ENCODE measurements at regions not wholly inside any gene's neighbourhood (a gene's known extent, or its start where the extent isn't known, plus 50 kb on each side); places are given as distances from the start of the nearest gene placed in this dataset.
"Not testable (repeated sequence)": the region's sequence is repeated elsewhere in the genome, so short reads cannot be mapped to it uniquely, and the experiment has no call there.

DNA sequence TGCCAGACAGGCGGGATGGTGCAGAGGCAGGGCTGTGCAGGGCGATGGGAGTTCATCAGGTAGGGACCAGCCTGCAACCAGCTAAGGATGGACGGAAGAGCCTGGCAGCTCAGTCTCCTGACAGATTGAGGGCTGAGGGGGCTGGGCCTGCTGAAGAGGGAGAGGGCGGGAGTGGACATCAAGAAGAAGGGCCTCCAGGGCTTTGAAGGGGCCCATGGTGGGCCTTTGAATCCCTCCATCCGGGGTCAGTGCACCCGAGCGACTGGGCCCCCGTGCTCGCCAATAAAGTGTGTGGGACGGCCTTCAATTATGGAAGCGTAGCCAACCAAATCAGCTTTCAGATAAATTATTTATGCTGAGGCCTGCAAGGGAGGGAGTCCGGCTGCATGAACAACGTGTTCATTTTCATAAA, 431.2 kb downstream of the RPS24 start:
- DNase-seq (ENCODE audit: low spot score in 2 of 2), result no peak
- Histone ChIP-seq H3K27me3 (ENCODE audit: low read depth) (no peaks in the 10 kb centered on the region), H3K4me1 (no peaks in the 10 kb centered on the region), H3K4me3 (no peak overlapping the region), H3K36me3 (replicated peaks) (no peaks in the 10 kb centered on the region), H3K9me3 (no peaks in the 10 kb centered on the region)
- in situ Hi-C loops (cut with MboI; ENCODE audit: low sequenced_read_pairs), result no loop called here

DNA sequence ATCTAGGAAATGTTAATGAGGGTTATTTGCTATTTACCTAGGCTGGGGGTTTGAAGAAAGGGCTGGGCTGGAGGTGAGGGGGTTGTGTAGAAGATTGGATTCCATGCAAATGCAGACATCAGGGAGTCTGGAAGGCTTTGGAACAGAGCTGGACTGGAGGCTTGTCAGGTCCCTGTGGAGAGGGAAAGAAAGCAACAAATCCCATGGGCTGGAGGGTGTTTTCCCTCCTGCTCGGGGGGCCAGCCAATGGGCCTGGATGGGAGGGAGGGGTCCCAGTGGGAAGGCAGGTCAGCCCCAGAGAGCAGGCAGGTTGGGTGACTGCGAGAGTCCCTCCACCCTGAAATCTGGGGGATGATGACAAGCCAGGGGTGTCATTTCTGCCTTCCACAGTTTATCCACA, 431.8 kb downstream of the RPS24 start:
- in situ Hi-C loops (cut with MboI; ENCODE audit: low sequenced_read_pairs), result no loop called here
- DNase-seq (ENCODE audit: low spot score in 2 of 2), result no peak
- no peaks in the 10 kb centered on the region for H3K9me3 ChIP-seq
- no peaks in the 10 kb centered on the region for H3K27me3 ChIP-seq (ENCODE audit: low read depth)
- H3K36me3 ChIP-seq (replicated peaks), result no peaks in the 10 kb centered on the region
- H3K4me1 ChIP-seq, result no peaks in the 10 kb centered on the region
- no peak overlapping the region for H3K4me3 ChIP-seq

DNA sequence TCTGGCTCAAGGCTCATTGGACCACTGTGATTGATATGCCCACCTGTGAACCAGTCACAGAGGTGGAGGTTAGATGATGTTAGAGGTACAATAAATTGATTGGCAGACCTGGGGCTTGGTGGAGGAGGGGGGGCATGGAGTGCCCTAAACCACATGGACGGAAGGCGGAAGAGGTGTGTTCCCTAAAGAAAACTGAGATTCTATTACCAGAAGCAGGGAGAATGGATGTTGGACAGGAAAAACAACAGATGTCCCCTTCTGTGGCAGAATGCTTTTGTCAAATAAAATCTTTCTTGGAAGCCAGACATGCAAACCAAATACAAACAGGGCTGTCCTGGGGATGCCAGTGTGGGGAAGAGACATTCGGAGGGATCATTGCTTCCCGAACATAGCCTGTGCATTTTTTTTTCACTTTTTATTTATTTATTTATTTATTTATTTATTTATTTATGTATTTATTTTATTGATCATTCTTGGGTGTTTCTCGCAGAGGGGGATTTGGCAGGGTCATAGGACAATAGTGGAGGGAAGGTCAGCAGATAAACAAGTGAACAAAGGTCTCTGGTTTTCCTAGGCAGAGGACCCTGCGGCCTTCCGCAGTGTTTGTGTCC, 433.9 kb downstream of the RPS24 start:
- Histone ChIP-seq H3K27me3 (ENCODE audit: low read depth) (no peaks in the 10 kb centered on the region), H3K4me1 (no peaks in the 10 kb centered on the region), H3K9me3 (no peaks in the 10 kb centered on the region), H3K36me3 (replicated peaks) (no peaks in the 10 kb centered on the region), H3K4me3 (no peak overlapping the region)
- DNase-seq (ENCODE audit: low spot score in 2 of 2), result no peak
- in situ Hi-C loops (cut with MboI; ENCODE audit: low sequenced_read_pairs), result no loop called here

DNA sequence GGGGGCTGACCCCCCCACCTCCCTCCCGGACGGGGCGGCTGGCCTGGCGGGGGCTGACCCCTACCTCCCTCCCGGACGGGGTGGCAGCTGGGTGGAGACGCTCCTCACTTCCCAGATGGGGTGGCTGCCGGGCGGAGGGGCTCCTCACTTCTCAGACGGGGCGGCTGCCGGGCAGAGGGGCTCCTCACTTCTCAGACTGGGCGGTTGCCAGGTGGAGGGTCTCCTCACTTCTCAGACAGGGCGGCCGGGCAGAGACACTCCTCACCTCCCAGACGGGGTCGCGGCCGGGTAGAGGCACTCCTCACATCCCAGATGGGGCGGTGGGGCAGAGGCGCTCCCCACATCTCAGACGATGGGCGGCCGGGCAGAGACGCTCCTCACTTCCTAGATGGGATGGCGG, 435.1 kb downstream of the RPS24 start:
- H3K4me3 ChIP-seq; DNase-seq (ENCODE audit: low spot score in 2 of 2); in situ Hi-C loops (cut with MboI; ENCODE audit: low sequenced_read_pairs); H3K36me3 ChIP-seq (replicated peaks); H3K27me3 ChIP-seq (ENCODE audit: low read depth); H3K4me1 ChIP-seq; H3K9me3 ChIP-seq: not testable (repeated sequence)

DNA sequence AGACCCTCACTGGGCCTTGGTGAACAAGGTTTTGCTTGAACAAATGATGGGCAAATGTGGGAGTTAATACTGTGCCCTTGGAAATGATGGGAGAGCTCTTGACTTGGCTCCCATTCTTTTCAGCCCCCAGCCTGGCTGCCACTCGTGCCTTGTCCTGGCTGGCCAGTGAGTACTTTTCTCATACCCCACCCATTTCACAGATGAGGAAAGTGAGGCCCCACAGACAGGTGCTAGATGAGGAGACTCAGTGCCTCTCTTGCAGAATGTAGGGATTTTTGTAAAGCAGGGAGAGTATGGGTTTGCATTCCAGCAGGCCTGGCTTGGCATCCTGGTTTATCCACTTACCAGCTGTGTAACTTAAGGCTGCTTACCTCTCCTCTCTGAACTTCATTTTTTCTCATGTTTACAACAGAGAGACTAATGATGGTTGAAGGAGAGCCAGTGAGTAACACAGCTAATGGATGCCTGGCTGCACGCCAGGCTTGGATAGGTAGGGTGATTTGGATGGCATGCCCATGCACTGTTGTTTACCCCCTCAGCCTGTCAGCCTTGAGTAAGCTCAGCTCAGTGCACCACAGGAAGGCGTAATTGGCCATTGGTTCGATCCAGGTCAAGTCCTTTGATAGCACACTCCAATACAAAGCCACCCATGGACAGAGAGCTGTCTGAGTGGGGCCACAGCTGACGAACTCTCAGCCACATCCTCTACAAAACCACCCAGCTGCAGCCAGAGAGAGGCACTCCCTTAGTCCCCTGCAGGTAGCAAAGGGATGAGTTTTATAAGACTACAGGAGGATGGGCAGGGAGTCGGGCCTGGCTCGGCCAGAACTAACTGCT, 436.8 kb downstream of the RPS24 start:
- Histone ChIP-seq H3K27me3 (ENCODE audit: low read depth) (no peaks in the 10 kb centered on the region), H3K9me3 (no peaks in the 10 kb centered on the region), H3K36me3 (replicated peaks) (no peaks in the 10 kb centered on the region), H3K4me3 (no peak overlapping the region), H3K4me1 (no peaks in the 10 kb centered on the region)
- DNase-seq (ENCODE audit: low spot score in 2 of 2), result no peak
- in situ Hi-C loops (cut with MboI; ENCODE audit: low sequenced_read_pairs), result no loop called here

DNA sequence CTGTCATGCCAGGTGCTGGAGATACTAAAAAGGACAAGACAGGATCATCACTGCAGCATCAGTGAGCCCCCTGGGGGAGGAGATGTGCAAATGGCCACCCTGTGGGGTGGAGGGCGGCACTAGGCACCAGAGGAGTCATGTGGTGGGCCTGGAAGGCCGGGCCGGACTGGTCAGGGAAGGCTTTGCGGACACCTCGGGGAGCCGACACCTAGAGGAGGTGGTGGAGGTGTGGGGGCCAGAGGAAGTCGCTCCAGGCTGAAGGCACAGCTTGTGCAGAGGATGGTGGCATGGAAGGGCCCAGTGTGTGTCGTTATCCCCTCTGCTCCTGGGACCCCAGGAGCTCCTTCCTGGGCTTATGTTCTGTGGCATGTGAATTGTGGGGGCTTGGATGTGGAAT, 437.7 kb downstream of the RPS24 start:
- H3K36me3 ChIP-seq (replicated peaks), result no peaks in the 10 kb centered on the region
- H3K4me1 ChIP-seq, result no peaks in the 10 kb centered on the region
- H3K9me3 ChIP-seq, result no peaks in the 10 kb centered on the region
- H3K27me3 ChIP-seq (ENCODE audit: low read depth), result no peaks in the 10 kb centered on the region
- in situ Hi-C loops (cut with MboI; ENCODE audit: low sequenced_read_pairs), result no loop called here
- no peak for DNase-seq (ENCODE audit: low spot score in 2 of 2)
- no peak overlapping the region for H3K4me3 ChIP-seq

DNA sequence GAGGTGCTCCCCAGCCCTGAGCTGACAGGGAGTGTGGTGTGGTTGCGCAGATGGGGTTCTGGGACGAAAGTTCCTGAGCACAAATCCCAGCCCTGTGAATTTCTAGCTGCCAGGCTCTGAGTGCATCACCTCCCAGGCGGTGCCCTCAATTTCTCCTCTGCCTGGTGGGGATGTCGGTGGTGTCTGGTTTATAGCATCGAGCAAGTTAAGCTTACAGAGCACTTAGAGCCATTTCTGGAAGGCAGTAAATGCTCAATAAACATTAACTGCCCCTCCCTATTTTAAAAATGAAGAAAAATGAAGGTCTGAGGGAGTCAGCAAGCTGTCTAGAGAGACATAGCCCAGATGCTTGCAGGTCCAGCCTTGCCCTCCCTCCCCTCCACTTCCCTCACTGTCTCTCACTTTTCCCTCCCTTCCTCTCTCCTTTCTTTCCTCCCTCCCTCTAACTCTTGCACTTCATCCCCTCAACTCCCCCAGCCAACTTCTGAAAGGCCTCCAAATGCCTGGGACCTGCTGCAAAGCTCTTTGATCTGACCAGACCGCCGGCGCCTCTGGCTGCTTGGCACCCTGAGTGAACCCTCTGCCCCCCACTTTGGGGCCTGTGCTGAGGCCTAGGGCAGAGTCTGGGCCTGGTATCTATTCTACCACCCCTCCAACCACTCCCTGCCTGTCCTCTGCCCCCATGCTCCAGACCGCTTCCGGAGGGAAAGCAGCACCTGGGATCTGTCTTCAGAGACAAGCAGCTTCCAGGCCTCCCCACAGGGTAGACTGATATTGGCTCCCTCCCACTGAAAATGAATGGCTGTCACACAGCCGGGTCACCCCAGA, 438.3 kb downstream of the RPS24 start:
- in situ Hi-C loops (cut with MboI; ENCODE audit: low sequenced_read_pairs), result no loop called here
- H3K4me3 ChIP-seq, result no peak overlapping the region
- no peak for DNase-seq (ENCODE audit: low spot score in 2 of 2)
- H3K9me3 ChIP-seq, result no peaks in the 10 kb centered on the region
- no peaks in the 10 kb centered on the region for H3K27me3 ChIP-seq (ENCODE audit: low read depth)
- H3K36me3 ChIP-seq (replicated peaks), result no peaks in the 10 kb centered on the region
- H3K4me1 ChIP-seq, result no peaks in the 10 kb centered on the region

DNA sequence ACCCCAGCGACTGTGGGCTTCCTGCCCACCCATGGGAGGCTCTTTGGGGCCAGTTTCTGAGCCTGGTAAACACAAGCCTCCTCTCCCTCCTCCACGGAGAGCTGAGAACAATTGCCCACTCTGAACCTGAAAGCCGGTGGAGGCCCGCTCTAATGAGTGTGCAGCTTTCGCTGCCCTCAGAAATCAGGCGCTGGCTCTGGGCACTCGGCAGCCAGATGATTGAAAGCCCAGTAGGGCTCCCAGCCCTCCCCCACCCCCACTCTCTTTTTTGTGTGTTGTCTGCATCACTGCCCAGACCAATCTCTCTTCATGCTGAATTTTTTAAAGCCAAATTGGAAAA, 438.9 kb downstream of the RPS24 start:
- Histone ChIP-seq H3K4me1 (no peaks in the 10 kb centered on the region), H3K27me3 (ENCODE audit: low read depth) (no peaks in the 10 kb centered on the region), H3K4me3 (no peak overlapping the region), H3K9me3 (no peaks in the 10 kb centered on the region), H3K36me3 (replicated peaks) (no peaks in the 10 kb centered on the region)
- no peak for DNase-seq (ENCODE audit: low spot score in 2 of 2)
- in situ Hi-C loops (cut with MboI; ENCODE audit: low sequenced_read_pairs), result no loop called here

DNA sequence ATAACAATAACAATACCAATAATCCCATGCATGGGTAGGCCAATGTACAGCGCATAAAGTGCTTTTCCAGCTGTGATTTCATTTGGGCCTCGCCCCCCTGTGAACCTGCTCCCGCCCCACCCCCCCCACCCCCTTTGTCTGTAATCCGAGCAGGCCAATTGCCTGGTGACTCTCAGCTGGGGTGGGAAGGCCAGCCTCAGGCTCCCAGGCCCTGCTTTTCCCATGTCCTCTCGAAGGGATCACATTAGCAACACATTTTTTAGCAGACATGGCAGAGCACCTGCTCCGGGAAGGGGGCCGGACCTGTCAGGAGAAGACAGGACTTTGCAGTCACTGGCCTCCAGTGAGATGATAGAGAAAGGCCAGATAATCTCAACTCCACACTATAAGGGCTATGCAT, 439.3 kb downstream of the RPS24 start:
- Histone ChIP-seq H3K36me3 (replicated peaks) (no peaks in the 10 kb centered on the region), H3K9me3 (no peaks in the 10 kb centered on the region), H3K27me3 (ENCODE audit: low read depth) (no peaks in the 10 kb centered on the region), H3K4me3 (no peak overlapping the region), H3K4me1 (no peaks in the 10 kb centered on the region)
- in situ Hi-C loops (cut with MboI; ENCODE audit: low sequenced_read_pairs), result no loop called here
- DNase-seq (ENCODE audit: low spot score in 2 of 2), result no peak

DNA sequence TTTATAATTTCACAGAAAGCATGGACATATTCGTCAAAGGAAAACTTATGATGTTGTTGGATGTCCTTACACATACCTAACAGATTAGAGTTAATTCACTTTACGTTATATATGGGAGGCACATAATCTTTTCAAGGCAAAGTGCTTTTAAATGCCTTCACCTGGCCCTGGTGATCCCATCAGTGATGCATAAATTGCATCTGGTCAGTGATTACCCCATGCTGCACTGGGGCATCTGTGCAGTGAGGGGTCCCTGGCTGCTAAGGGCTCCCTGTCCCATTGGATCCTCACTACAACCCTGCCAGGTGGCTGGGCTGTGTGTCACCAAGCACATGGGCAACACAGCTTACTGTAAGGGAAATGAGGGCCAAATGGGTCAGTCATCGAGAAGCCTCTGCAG, 441.1 kb downstream of the RPS24 start:
- no peak overlapping the region for H3K4me3 ChIP-seq
- no peaks in the 10 kb centered on the region for H3K9me3 ChIP-seq
- in situ Hi-C loops (cut with MboI; ENCODE audit: low sequenced_read_pairs), result no loop called here
- no peaks in the 10 kb centered on the region for H3K27me3 ChIP-seq (ENCODE audit: low read depth)
- DNase-seq (ENCODE audit: low spot score in 2 of 2), result no peak
- H3K36me3 ChIP-seq (replicated peaks), result no peaks in the 10 kb centered on the region
- H3K4me1 ChIP-seq, result no peaks in the 10 kb centered on the region

DNA sequence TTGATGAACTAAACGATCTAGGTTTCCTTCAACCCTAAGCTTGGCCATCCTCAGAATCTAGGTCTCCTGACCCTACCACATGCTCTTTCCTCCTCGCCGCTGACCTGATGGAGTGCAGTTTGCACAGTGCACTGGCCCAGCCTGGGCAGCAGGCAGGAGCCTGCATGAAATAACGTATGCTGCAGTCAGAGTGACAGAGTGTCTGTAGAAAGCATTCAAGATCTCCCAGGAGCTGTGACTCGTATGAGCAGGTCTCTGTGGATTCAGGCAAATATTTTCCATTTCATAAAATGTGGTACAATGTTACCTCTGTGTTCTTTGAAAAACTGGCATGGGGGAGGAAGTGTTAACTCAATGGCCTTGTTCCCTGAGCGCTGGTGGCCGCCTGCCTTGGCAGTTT, 441.8 kb downstream of the RPS24 start:
- in situ Hi-C loops (cut with MboI; ENCODE audit: low sequenced_read_pairs), result no loop called here
- Histone ChIP-seq H3K4me1 (no peaks in the 10 kb centered on the region), H3K9me3 (no peaks in the 10 kb centered on the region), H3K27me3 (ENCODE audit: low read depth) (no peaks in the 10 kb centered on the region), H3K36me3 (replicated peaks) (no peaks in the 10 kb centered on the region), H3K4me3 (no peak overlapping the region)
- DNase-seq (ENCODE audit: low spot score in 2 of 2), result no peak

DNA sequence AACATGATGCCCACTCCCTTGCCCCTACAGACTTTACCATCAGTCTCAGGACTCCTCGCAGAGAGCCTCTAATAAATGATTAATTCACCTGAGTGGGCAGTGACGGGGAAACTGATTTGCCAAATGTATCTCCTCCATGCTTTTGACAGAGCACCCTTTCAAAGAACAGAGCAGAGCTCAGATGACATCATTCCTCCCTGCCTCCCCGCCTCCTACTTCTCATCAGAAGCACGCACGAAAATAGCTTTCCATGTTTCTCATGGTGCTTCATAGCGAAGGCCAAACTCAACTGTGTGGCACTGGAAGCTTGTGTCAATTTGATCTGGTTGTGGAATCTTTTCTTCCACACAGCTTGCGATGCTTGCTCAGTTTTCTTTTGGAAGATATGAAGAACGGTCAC, 442.5 kb downstream of the RPS24 start:
- Histone ChIP-seq H3K27me3 (ENCODE audit: low read depth) (no peaks in the 10 kb centered on the region), H3K4me3 (no peak overlapping the region), H3K4me1 (no peaks in the 10 kb centered on the region), H3K9me3 (no peaks in the 10 kb centered on the region), H3K36me3 (replicated peaks) (no peaks in the 10 kb centered on the region)
- no peak for DNase-seq (ENCODE audit: low spot score in 2 of 2)
- in situ Hi-C loops (cut with MboI; ENCODE audit: low sequenced_read_pairs), result no loop called here

DNA sequence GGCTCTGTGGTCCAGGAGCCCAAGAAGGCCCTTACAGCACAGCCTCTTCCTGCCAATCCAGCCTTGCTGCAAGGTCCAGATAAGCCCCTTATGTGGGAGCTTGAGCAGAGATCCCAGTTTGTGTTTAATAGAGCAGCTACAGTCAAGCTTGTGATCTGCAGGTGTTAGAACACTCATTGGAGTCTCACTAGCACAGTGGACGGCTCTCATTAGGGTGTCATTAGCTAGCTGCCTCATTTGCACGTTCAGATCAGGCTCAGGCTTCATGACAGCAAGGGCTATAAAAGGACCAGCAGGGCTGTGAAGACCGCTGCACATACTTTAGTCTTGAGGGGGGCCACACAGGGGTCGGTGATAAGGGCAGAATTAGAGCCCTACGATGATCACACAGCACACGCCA, 443.2 kb downstream of the RPS24 start:
- no peak for DNase-seq (ENCODE audit: low spot score in 2 of 2)
- Histone ChIP-seq H3K27me3 (ENCODE audit: low read depth) (no peaks in the 10 kb centered on the region), H3K36me3 (replicated peaks) (no peaks in the 10 kb centered on the region), H3K4me3 (no peak overlapping the region), H3K9me3 (no peaks in the 10 kb centered on the region), H3K4me1 (no peaks in the 10 kb centered on the region)
- in situ Hi-C loops (cut with MboI; ENCODE audit: low sequenced_read_pairs), result no loop called here

DNA sequence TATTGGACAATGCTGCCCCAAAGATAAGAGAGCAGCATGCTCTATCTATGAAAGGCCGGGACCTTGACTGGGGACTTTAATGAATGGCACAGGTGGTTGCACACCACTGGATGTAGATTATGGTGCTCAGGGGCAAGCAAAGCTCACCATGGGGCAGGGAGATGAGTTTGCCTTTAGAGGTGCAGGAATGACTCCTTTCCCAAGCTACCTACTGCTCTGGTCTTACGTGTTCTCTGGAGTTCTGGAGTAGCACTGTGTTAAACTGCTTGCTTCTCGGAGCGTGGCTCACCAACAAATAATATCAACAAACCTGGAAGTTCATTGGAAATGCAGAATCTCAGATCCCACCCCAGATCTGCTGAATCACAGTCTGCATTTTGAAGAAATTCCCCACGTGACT, 445.3 kb downstream of the RPS24 start:
- Histone ChIP-seq H3K36me3 (replicated peaks) (no peaks in the 10 kb centered on the region), H3K4me1 (no peaks in the 10 kb centered on the region), H3K4me3 (no peak overlapping the region), H3K9me3 (no peaks in the 10 kb centered on the region), H3K27me3 (ENCODE audit: low read depth) (peaks cover 2% of the 10 kb centered on the region)
- DNase-seq (ENCODE audit: low spot score in 2 of 2), result no peak
- in situ Hi-C loops (cut with MboI; ENCODE audit: low sequenced_read_pairs), result no loop called here

Measured in HAP-1 (cell line).